ENCODE measurements at regions not wholly inside any gene's neighbourhood (a gene's known extent, or its start where the extent isn't known, plus 50 kb on each side); places are given as distances from the start of the nearest gene placed in this dataset.

- no peak for TF ChIP-seq CTCF (IDR thresholded peaks at IDR 0.05)
- no peak for TF ChIP-seq POLR2A (IDR thresholded peaks at IDR 0.05)
These were observed 776.6 kb downstream of the RAB28 start for GRCh38 chr4:12707381-12708175.

Data from right lobe of liver (tissue), 4 donors.